ENCODE measurements at regions not wholly inside any gene's neighbourhood (a gene's known extent, or its start where the extent isn't known, plus 50 kb on each side); places are given as distances from the start of the nearest gene placed in this dataset.

- H3K9ac ChIP-seq (ENCODE audit: low read depth, low read length, poor library complexity) = peak overlapping the region; percentile 94
- peak overlapping the region; percentile 99 for H2BK15ac ChIP-seq (ENCODE audit: low read length)
- peak overlapping the region; percentile 99 for H3K18ac ChIP-seq (ENCODE audit: low read length)
- DNase-seq (ENCODE audit: low spot score) = peak; percentile 74
- no CpG with 5 or more reads among the region's 61 CpGs for WGBS, 2 donors (ENCODE audit: extremely low coverage in 2 of 2, insufficient read length in 2 of 2, insufficient replicate concordance in 1 of 2)
- H2BK5ac ChIP-seq (ENCODE audit: low read length) = peak overlapping the region; percentile 97
- H2AK5ac ChIP-seq (ENCODE audit: low read depth, low read length) = peak overlapping the region; percentile 52
- peak overlapping the region; percentile 61 for H2BK120ac ChIP-seq (ENCODE audit: low read depth, low read length)
- H3K14ac ChIP-seq (ENCODE audit: low read length) = peak overlapping the region; percentile 82
- peak overlapping the region; percentile 76 for H3K27ac ChIP-seq (replicated peaks; ENCODE audit: low read length)
- peak overlapping the region; percentile 100 for H2BK12ac ChIP-seq (ENCODE audit: low read length)
- peaks cover 0 to 3% (median under 1%) of the 10 kb centered on the region in 3 experiments for H3K27me3 ChIP-seq (ENCODE audit: control insufficient read depth in 3 of 3, insufficient read depth in 3 of 3, low read depth in 1 of 3, low read length in 3 of 3)
- H3K4me3 ChIP-seq (ENCODE audit: low read length in 2 of 2) = peak overlapping the region; percentile 73 to 100
- H3K4me2 ChIP-seq (ENCODE audit: insufficient read depth, low read length, poor library complexity, severe bottlenecking) = peak overlapping the region; percentile 78
- H3K4me1 ChIP-seq (ENCODE audit: control insufficient read depth in 2 of 2, insufficient read depth in 1 of 2, low read depth in 1 of 2, low read length in 2 of 2) = peaks cover 9% of the 10 kb centered on the region in 2 donors
- no peaks in the 10 kb centered on the region for H3K9me3 ChIP-seq (replicated peaks in 1 of 2; ENCODE audit: control insufficient read depth in 2 of 2, insufficient read depth in 1 of 2, low read depth in 1 of 2, low read length in 2 of 2)
- H2AFZ ChIP-seq (ENCODE audit: low read length) = peak overlapping the region; percentile 95
- H3K23ac ChIP-seq (ENCODE audit: low read depth, low read length, poor library complexity) = peak overlapping the region; percentile 89
- peak overlapping the region; percentile 37 for H3K4ac ChIP-seq (ENCODE audit: low read length)
- peak overlapping the region; percentile 94 for H4K91ac ChIP-seq (ENCODE audit: low read depth, low read length, poor library complexity)
- peak overlapping the region; percentile 96 for H4K8ac ChIP-seq (ENCODE audit: low read depth, low read length)
- peaks cover 5% of the 10 kb centered on the region for H3K79me1 ChIP-seq (ENCODE audit: low read depth, low read length)
- H3K36me3 ChIP-seq (replicated peaks in 1 of 2; ENCODE audit: control insufficient read depth in 2 of 2, insufficient read depth in 2 of 2, low read length in 2 of 2) = no peaks in the 10 kb centered on the region
These were observed 80.4 kb upstream of the AK4 start for GRCh38 chr1:65067491-65068201.

- Histone ChIP-seq H3K23ac (ENCODE audit: low read depth, low read length, poor library complexity) (peak overlapping the region; percentile 89), H3K4me3 (ENCODE audit: low read length in 2 of 2) (peak overlapping the region; percentile 73 to 100), H3K4me1 (ENCODE audit: control insufficient read depth in 2 of 2, insufficient read depth in 1 of 2, low read depth in 1 of 2, low read length in 2 of 2) (peaks cover 9% of the 10 kb centered on the region in 2 donors), H3K27ac (replicated peaks; ENCODE audit: low read length) (no peak overlapping the region), H2BK120ac (ENCODE audit: low read depth, low read length) (no peak overlapping the region), H3K14ac (ENCODE audit: low read length) (no peak overlapping the region), H3K18ac (ENCODE audit: low read length) (peak overlapping the region; percentile 99), H3K36me3 (replicated peaks in 1 of 2; ENCODE audit: control insufficient read depth in 2 of 2, insufficient read depth in 2 of 2, low read length in 2 of 2) (no peaks in the 10 kb centered on the region), H2BK5ac (ENCODE audit: low read length) (peak overlapping the region; percentile 91), H3K9ac (ENCODE audit: low read depth, low read length, poor library complexity) (peak overlapping the region; percentile 94), H4K8ac (ENCODE audit: low read depth, low read length) (no peak overlapping the region), H3K27me3 (ENCODE audit: control insufficient read depth in 3 of 3, insufficient read depth in 3 of 3, low read depth in 1 of 3, low read length in 3 of 3) (peaks cover 0 to 3% (median 3%) of the 10 kb centered on the region in 3 experiments), H3K9me3 (replicated peaks in 1 of 2; ENCODE audit: control insufficient read depth in 2 of 2, insufficient read depth in 1 of 2, low read depth in 1 of 2, low read length in 2 of 2) (no peaks in the 10 kb centered on the region), H4K91ac (ENCODE audit: low read depth, low read length, poor library complexity) (no peak overlapping the region), H3K4me2 (ENCODE audit: insufficient read depth, low read length, poor library complexity, severe bottlenecking) (peak overlapping the region; percentile 78), H3K79me1 (ENCODE audit: low read depth, low read length) (peaks cover 5% of the 10 kb centered on the region), H2BK12ac (ENCODE audit: low read length) (no peak overlapping the region), H3K4ac (ENCODE audit: low read length) (no peak overlapping the region), H2AFZ (ENCODE audit: low read length) (peak overlapping the region; percentile 95), H2AK5ac (ENCODE audit: low read depth, low read length) (peak overlapping the region; percentile 52), H2BK15ac (ENCODE audit: low read length) (peak overlapping the region; percentile 99)
- no peak for DNase-seq (ENCODE audit: low spot score)
- WGBS, 2 donors (ENCODE audit: extremely low coverage in 2 of 2, insufficient read length in 2 of 2, insufficient replicate concordance in 1 of 2) = no CpG with 5 or more reads among the region's 20 CpGs
These were observed 79.6 kb upstream of the AK4 start for GRCh38 chr1:65068202-65069010.

- no peak overlapping the region for H2BK120ac ChIP-seq (ENCODE audit: low read depth, low read length)
- H3K4me3 ChIP-seq (ENCODE audit: low read length in 2 of 2) = peak overlapping the region in 1 of 2 donors; percentile 73
- no peak overlapping the region for H2BK15ac ChIP-seq (ENCODE audit: low read length)
- peaks cover 9% of the 10 kb centered on the region in 2 donors for H3K4me1 ChIP-seq (ENCODE audit: control insufficient read depth in 2 of 2, insufficient read depth in 1 of 2, low read depth in 1 of 2, low read length in 2 of 2)
- H3K23ac ChIP-seq (ENCODE audit: low read depth, low read length, poor library complexity) = no peak overlapping the region
- no peaks in the 10 kb centered on the region for H3K9me3 ChIP-seq (replicated peaks in 1 of 2; ENCODE audit: control insufficient read depth in 2 of 2, insufficient read depth in 1 of 2, low read depth in 1 of 2, low read length in 2 of 2)
- peaks cover 5% of the 10 kb centered on the region for H3K79me1 ChIP-seq (ENCODE audit: low read depth, low read length)
- no peak overlapping the region for H2BK5ac ChIP-seq (ENCODE audit: low read length)
- no peak overlapping the region for H4K91ac ChIP-seq (ENCODE audit: low read depth, low read length, poor library complexity)
- no peak overlapping the region for H3K27ac ChIP-seq (replicated peaks; ENCODE audit: low read length)
- no peak overlapping the region for H3K18ac ChIP-seq (ENCODE audit: low read length)
- H2AK5ac ChIP-seq (ENCODE audit: low read depth, low read length) = no peak overlapping the region
- H3K14ac ChIP-seq (ENCODE audit: low read length) = no peak overlapping the region
- no peak overlapping the region for H3K4ac ChIP-seq (ENCODE audit: low read length)
- H3K36me3 ChIP-seq (replicated peaks in 1 of 2; ENCODE audit: control insufficient read depth in 2 of 2, insufficient read depth in 2 of 2, low read length in 2 of 2) = no peaks in the 10 kb centered on the region
- H3K9ac ChIP-seq (ENCODE audit: low read depth, low read length, poor library complexity) = no peak overlapping the region
- H2BK12ac ChIP-seq (ENCODE audit: low read length) = no peak overlapping the region
- no peak for DNase-seq (ENCODE audit: low spot score)
- peaks cover 0 to 3% (median 3%) of the 10 kb centered on the region in 3 experiments for H3K27me3 ChIP-seq (ENCODE audit: control insufficient read depth in 3 of 3, insufficient read depth in 3 of 3, low read depth in 1 of 3, low read length in 3 of 3)
- no peak overlapping the region for H3K4me2 ChIP-seq (ENCODE audit: insufficient read depth, low read length, poor library complexity, severe bottlenecking)
- no peak overlapping the region for H4K8ac ChIP-seq (ENCODE audit: low read depth, low read length)
- no CpG with 5 or more reads among the region's 6 CpGs for WGBS, 2 donors (ENCODE audit: extremely low coverage in 2 of 2, insufficient read length in 2 of 2, insufficient replicate concordance in 1 of 2)
- H2AFZ ChIP-seq (ENCODE audit: low read length) = peak overlapping the region; percentile 95
These were observed 78.9 kb upstream of the AK4 start for GRCh38 chr1:65069011-65069565.

- no CpG with 5 or more reads among the region's 3 CpGs for WGBS, 2 donors (ENCODE audit: extremely low coverage in 2 of 2, insufficient read length in 2 of 2, insufficient replicate concordance in 1 of 2)
These were observed 75.2 kb upstream of the AK4 start for GRCh38 chr1:65072845-65073244.

More at GRCh38 chr1:65072845-65073244, 75.2 kb upstream of the AK4 start:
- peaks cover 0 to 6% (median 3%) of the 10 kb centered on the region in 3 experiments for H3K27me3 ChIP-seq (ENCODE audit: control insufficient read depth in 3 of 3, insufficient read depth in 3 of 3, low read depth in 1 of 3, low read length in 3 of 3)
- no peak overlapping the region for H4K91ac ChIP-seq (ENCODE audit: low read depth, low read length, poor library complexity)
- no peak overlapping the region for H3K4ac ChIP-seq (ENCODE audit: low read length)
- H2BK12ac ChIP-seq (ENCODE audit: low read length) = no peak overlapping the region
- H3K9me3 ChIP-seq (replicated peaks in 1 of 2; ENCODE audit: control insufficient read depth in 2 of 2, insufficient read depth in 1 of 2, low read depth in 1 of 2, low read length in 2 of 2) = no peaks in the 10 kb centered on the region
- H3K9ac ChIP-seq (ENCODE audit: low read depth, low read length, poor library complexity) = no peak overlapping the region
- no peak overlapping the region for H3K18ac ChIP-seq (ENCODE audit: low read length)
- H3K4me2 ChIP-seq (ENCODE audit: insufficient read depth, low read length, poor library complexity, severe bottlenecking) = no peak overlapping the region
- H3K36me3 ChIP-seq (replicated peaks in 1 of 2; ENCODE audit: control insufficient read depth in 2 of 2, insufficient read depth in 2 of 2, low read length in 2 of 2) = no peaks in the 10 kb centered on the region
- no peak for DNase-seq (ENCODE audit: low spot score)
- no peak overlapping the region for H2BK120ac ChIP-seq (ENCODE audit: low read depth, low read length)
- no peak overlapping the region for H2BK5ac ChIP-seq (ENCODE audit: low read length)
- no peak overlapping the region for H3K14ac ChIP-seq (ENCODE audit: low read length)
- no peak overlapping the region for H3K4me3 ChIP-seq (ENCODE audit: low read length in 2 of 2)
- no peak overlapping the region for H2AK5ac ChIP-seq (ENCODE audit: low read depth, low read length)
- no peak overlapping the region for H3K23ac ChIP-seq (ENCODE audit: low read depth, low read length, poor library complexity)
- H3K4me1 ChIP-seq (ENCODE audit: control insufficient read depth in 2 of 2, insufficient read depth in 1 of 2, low read depth in 1 of 2, low read length in 2 of 2) = peaks cover 0 to 1% of the 10 kb centered on the region in 2 donors
- no peak overlapping the region for H4K8ac ChIP-seq (ENCODE audit: low read depth, low read length)
- H2BK15ac ChIP-seq (ENCODE audit: low read length) = no peak overlapping the region
- H3K27ac ChIP-seq (replicated peaks; ENCODE audit: low read length) = no peak overlapping the region
- H3K79me1 ChIP-seq (ENCODE audit: low read depth, low read length) = no peaks in the 10 kb centered on the region
- H2AFZ ChIP-seq (ENCODE audit: low read length) = no peak overlapping the region
